Endothelial cell (in vitro differentiated cells): ENCODE measurements at regions not wholly inside any gene's neighbourhood (a gene's known extent, or its start where the extent isn't known, plus 50 kb on each side); places are given as distances from the start of the nearest gene placed in this dataset.
"Not testable (repeated sequence)": the region's sequence is repeated elsewhere in the genome, so short reads cannot be mapped to it uniquely, and the experiment has no call there.

Source experiments
- DNase-seq: peaks from one replicate; pipeline ENCODE4 v3.0.0; 2021; ENCODE audit warnings: low spot score
- H3K27ac Mint-ChIP-seq: one replicate; pipeline ENCODE4 v1.8.0; 2021; ENCODE audit warnings: mixed read lengths, inconsistent platforms; ENCODE audit not compliant: unreplicated experiment
- H3K27me3 Mint-ChIP-seq: one replicate; pipeline ENCODE4 v1.8.0; 2021; ENCODE audit warnings: mild to moderate bottlenecking, moderate library complexity, mixed read lengths, inconsistent platforms; ENCODE audit not compliant: unreplicated experiment
- H3K36me3 Mint-ChIP-seq: one replicate; pipeline ENCODE4 v1.8.0; 2021; ENCODE audit warnings: mild to moderate bottlenecking, low read depth, mixed read lengths, inconsistent platforms; ENCODE audit not compliant: unreplicated experiment
- H3K4me1 Mint-ChIP-seq: one replicate; pipeline ENCODE4 v1.8.0; 2021; ENCODE audit warnings: mild to moderate bottlenecking, mixed read lengths, inconsistent platforms; ENCODE audit not compliant: unreplicated experiment
- H3K4me3 Mint-ChIP-seq: one replicate; pipeline ENCODE4 v1.8.0; 2021; ENCODE audit warnings: mild to moderate bottlenecking, mixed read lengths, inconsistent platforms; ENCODE audit not compliant: unreplicated experiment
- H3K9me3 Mint-ChIP-seq: one replicate; pipeline ENCODE4 v1.8.0; 2021; ENCODE audit warnings: mixed read lengths, inconsistent platforms; ENCODE audit not compliant: unreplicated experiment
- TF ChIP-seq, protein P1 (sequence below): fragments of 200-600 bp; sonication (generic); IDR thresholded peaks from one replicate; pipeline ENCODE4 v1.5.0; 2021; ENCODE audit warnings: antibody characterized with exemption; ENCODE audit not compliant: unreplicated experiment

DNA sequence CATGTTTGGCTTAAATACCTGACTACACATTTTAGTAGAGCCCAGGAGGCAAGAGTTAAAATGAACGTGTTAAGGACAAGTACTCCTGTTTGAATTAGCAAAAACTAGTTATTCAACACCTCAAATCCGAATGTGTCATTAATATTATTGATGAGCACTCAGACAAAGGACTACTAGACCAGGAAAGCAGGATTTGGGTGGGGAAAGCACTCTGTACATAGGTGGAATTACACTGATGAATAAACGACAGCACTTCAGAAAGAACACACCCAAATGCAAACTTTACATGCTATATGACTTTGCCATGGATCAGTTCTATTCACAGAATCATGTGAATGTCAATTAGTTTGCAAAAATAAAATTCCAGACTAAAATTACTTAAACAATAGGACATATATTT lies 95.1 kb upstream of the CAV2 start:
- no peaks in the 10 kb centered on the region for H3K9me3 Mint-ChIP-seq
- no peaks in the 10 kb centered on the region for H3K36me3 Mint-ChIP-seq
- no peak overlapping the region for H3K4me3 Mint-ChIP-seq
- TF ChIP-seq, protein P1, sequence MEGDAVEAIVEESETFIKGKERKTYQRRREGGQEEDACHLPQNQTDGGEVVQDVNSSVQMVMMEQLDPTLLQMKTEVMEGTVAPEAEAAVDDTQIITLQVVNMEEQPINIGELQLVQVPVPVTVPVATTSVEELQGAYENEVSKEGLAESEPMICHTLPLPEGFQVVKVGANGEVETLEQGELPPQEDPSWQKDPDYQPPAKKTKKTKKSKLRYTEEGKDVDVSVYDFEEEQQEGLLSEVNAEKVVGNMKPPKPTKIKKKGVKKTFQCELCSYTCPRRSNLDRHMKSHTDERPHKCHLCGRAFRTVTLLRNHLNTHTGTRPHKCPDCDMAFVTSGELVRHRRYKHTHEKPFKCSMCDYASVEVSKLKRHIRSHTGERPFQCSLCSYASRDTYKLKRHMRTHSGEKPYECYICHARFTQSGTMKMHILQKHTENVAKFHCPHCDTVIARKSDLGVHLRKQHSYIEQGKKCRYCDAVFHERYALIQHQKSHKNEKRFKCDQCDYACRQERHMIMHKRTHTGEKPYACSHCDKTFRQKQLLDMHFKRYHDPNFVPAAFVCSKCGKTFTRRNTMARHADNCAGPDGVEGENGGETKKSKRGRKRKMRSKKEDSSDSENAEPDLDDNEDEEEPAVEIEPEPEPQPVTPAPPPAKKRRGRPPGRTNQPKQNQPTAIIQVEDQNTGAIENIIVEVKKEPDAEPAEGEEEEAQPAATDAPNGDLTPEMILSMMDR, result no peak
- peaks cover 2% of the 10 kb centered on the region for H3K27me3 Mint-ChIP-seq
- no peak for DNase-seq
- peaks cover 15% of the 10 kb centered on the region for H3K4me1 Mint-ChIP-seq
- H3K27ac Mint-ChIP-seq, result no peak overlapping the region

DNA sequence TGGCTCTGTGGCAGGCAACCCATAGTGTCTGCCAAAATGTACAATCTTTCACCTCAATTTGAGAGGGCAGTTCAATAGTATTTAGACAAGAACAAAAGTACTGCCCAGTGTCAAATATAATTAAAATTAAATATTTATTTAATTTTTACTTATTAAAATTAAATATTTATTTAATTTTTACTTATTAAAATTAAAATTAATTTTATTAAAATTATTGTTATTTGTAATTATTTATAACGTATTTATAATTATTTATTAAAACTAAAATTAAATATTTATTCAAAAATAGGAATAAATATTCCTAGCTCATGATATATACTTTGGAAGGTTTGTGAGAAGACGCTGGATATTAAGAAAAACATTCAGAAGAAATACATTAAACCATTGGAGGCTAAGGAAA lies 93.7 kb upstream of the CAV2 start:
- Mint-ChIP-seq H3K4me1 (peaks cover 15% of the 10 kb centered on the region), H3K36me3 (no peaks in the 10 kb centered on the region), H3K9me3 (no peaks in the 10 kb centered on the region), H3K4me3 (no peak overlapping the region), H3K27me3 (peaks cover 3% of the 10 kb centered on the region), H3K27ac (no peak overlapping the region)
- no peak for DNase-seq
- TF ChIP-seq, protein P1, result no peak

DNA sequence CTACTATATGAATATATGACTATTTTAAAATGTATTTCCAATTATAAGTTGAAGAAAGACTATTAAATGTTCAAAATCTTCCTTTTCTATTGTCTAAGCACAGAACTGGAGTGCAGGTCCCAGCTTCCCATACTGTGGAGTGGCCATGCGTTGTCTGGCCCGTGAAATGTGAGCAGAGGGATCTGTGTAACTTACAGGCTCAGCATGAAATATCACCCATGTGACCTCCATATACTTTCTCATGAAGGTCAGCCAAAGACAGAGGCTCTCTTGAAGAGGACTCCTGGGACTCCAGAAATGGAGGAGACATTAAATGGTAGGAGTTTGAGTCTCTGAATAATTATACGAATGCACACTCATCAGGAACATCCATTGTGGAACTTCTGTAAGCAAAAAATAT lies 92.4 kb upstream of the CAV2 start:
- no peaks in the 10 kb centered on the region for H3K36me3 Mint-ChIP-seq
- H3K27ac Mint-ChIP-seq, result no peak overlapping the region
- no peak overlapping the region for H3K4me3 Mint-ChIP-seq
- peaks cover 8% of the 10 kb centered on the region for H3K4me1 Mint-ChIP-seq
- DNase-seq, result no peak
- peaks cover 3% of the 10 kb centered on the region for H3K27me3 Mint-ChIP-seq
- TF ChIP-seq, protein P1, result no peak
- H3K9me3 Mint-ChIP-seq, result no peaks in the 10 kb centered on the region

DNA sequence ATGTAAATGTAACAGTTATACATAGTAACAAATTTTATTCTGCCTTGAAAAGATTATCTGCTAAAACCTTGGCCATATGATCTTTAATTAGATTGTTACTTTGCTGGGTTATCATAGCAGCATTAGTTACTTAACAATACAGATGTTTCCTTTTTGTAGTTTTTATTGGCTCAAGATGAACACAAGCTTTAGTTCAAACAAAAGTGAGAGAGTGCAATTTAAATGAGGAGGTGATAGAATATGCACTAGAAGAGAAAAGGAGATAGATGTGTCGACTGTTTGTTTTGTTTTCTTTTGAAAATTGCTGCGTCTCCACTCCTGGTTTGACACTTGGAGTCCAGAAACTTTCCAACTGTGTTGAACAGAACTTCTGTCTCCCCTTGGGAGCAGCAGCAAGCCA lies 91.4 kb upstream of the CAV2 start:
- Mint-ChIP-seq H3K4me3 (no peak overlapping the region), H3K27ac (no peak overlapping the region), H3K9me3 (no peaks in the 10 kb centered on the region), H3K27me3 (peaks cover 1% of the 10 kb centered on the region), H3K36me3 (no peaks in the 10 kb centered on the region), H3K4me1 (peaks cover 3% of the 10 kb centered on the region)
- DNase-seq, result no peak
- TF ChIP-seq, protein P1, result no peak

DNA sequence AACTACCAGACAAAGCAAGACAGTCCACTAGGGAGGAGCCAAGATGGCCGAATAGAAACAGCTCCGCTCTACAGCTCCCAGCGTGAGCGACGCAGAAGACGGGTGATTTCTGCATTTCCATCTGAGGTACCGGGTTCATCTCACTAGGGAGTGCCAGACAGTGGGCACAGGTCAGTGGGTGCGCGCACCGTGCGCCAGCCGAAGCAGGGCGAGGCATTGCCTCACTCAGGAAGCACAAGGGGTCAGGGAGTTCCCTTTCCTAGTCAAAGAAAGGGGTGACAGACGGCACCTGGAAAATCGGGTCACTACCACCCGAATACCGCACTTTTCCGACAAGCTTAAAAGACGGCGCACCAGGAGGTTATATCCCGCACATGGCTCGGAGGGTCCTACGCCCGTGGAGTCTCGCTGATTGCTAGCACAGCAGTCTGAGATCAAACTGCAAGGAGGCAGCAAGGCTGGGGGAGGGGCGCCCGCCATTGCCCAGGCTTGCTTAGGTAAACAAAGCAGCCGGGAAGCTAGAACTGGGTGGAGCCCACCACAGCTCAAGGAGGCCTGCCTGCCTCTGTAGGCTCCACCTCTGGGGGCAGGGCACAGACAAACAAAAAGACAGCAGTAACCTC lies 90.6 kb upstream of the CAV2 start:
- not testable (repeated sequence) for H3K27me3 Mint-ChIP-seq, H3K36me3 Mint-ChIP-seq, DNase-seq, H3K27ac Mint-ChIP-seq, H3K4me1 Mint-ChIP-seq, H3K4me3 Mint-ChIP-seq, H3K9me3 Mint-ChIP-seq

DNA sequence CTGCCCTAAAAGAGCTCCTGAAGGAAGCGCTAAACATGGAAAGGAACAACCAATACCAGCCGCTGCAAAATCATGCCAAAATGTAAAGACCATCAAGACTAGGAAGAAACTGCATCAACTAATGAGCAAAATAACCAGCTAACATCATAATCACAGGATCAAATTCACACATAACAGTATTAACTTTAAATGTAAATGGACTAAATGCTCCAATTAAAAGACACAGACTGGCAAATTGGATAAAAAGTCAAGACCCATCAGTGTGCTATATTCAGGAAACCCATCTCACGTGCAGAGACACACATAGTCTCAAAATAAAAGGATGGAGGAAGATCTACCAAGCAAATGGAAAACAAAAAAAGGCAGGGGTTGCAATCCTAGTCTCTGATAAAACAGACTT lies 88.8 kb upstream of the CAV2 start:
- not testable (repeated sequence) for H3K9me3 Mint-ChIP-seq, H3K36me3 Mint-ChIP-seq, DNase-seq, H3K4me1 Mint-ChIP-seq, H3K27me3 Mint-ChIP-seq, H3K27ac Mint-ChIP-seq, H3K4me3 Mint-ChIP-seq
